ENCODE measurements at regions not wholly inside any gene's neighbourhood (a gene's known extent, or its start where the extent isn't known, plus 50 kb on each side); places are given as distances from the start of the nearest gene placed in this dataset.

- in situ Hi-C loops (cut with HindIII; ENCODE audit: extremely low pct_ligation_motif_present, low pct_unique_long_range_greater_than_20kb): no loop called here
- TF ChIP-seq KAT8 (CRISPR knock-in tag; IDR thresholded peaks at IDR 0.05) (no peak), MAFK (conservative IDR thresholded peaks at IDR 0.05 in 1 of 2, IDR thresholded peaks at IDR 0.05 in 1 of 2; ENCODE audit: low read length in 2 of 2) (0 out of 4 replicates have a peak, but pooled peaks of 1 of the 2 experiments have one; percentile 7), RBM39 (IDR thresholded peaks at IDR 0.05; ENCODE audit: low read depth, low read length, poor library complexity, severe bottlenecking) (no peak)
- ChIA-PET POLR2A (no interaction called here), CTCF (ENCODE audit: low intra/inter-chr PET ratio, low total read pairs) (no interaction called here)
- H3K79me2 ChIP-seq (ENCODE audit: insufficient read depth, low read length): no peaks in the 10 kb centered on the region
- intact Hi-C loops (cut with micrococcal nuclease; ENCODE audit: unreplicated experiment): no loop called here
- no peaks in the 10 kb centered on the region for H3K4me1 ChIP-seq (ENCODE audit: insufficient read depth, low read length)
- no peak for DNase-seq (ENCODE audit: low spot score)
- BruUV-seq (replicated peaks): no TSS peak
- no peak overlapping the region for H3K27ac ChIP-seq (ENCODE audit: extremely low read length, insufficient read depth, low read length)
- no peaks in the 10 kb centered on the region for H3K27me3 ChIP-seq (ENCODE audit: control insufficient read depth in 1 of 2, insufficient read depth in 2 of 2, low read length in 2 of 2)
- no peaks in the 10 kb centered on the region for H4K20me1 ChIP-seq (ENCODE audit: insufficient read depth, low read length)
- FAIRE-seq: no peak
- no peak overlapping the region for H3K4me2 ChIP-seq (ENCODE audit: low read depth, low read length)
- no peak overlapping the region for H2AFZ ChIP-seq (ENCODE audit: low read length)
- no peaks in the 10 kb centered on the region for H3K36me3 ChIP-seq (replicated peaks in 1 of 2; ENCODE audit: control insufficient read depth in 1 of 2, insufficient read depth in 2 of 2, low read length in 2 of 2)
- no peak overlapping the region for H3K4me3 ChIP-seq (replicated peaks in 1 of 3; ENCODE audit: insufficient read depth in 1 of 3, low read depth in 2 of 3, low read length in 3 of 3)
- ATAC-seq: no peak
- no peaks in the 10 kb centered on the region for H3K9me3 ChIP-seq (ENCODE audit: low read length)
- H3K9ac ChIP-seq (ENCODE audit: insufficient read depth, low read depth, low read length): no peak overlapping the region
- WGBS (ENCODE audit: low lambda C conversion rate): 0% methylated on average over 1 of the region's 1 CpG
Measured at GRCh38 chr1:118494998-118495397, 310.0 kb upstream of the SPAG17 start.

- ATAC-seq: no peak
- no peaks in the 10 kb centered on the region for H3K36me3 ChIP-seq (replicated peaks in 1 of 2; ENCODE audit: control insufficient read depth in 1 of 2, insufficient read depth in 2 of 2, low read length in 2 of 2)
- no peak overlapping the region for H3K9ac ChIP-seq (ENCODE audit: insufficient read depth, low read depth, low read length)
- no peaks in the 10 kb centered on the region for H3K27me3 ChIP-seq (ENCODE audit: control insufficient read depth in 1 of 2, insufficient read depth in 2 of 2, low read length in 2 of 2)
- no peak overlapping the region for H3K27ac ChIP-seq (ENCODE audit: extremely low read length, insufficient read depth, low read length)
- WGBS (ENCODE audit: low lambda C conversion rate): 0% methylated on average over 3 of the region's 3 CpGs
- no peaks in the 10 kb centered on the region for H3K9me3 ChIP-seq (ENCODE audit: low read length)
- ChIA-PET CTCF (ENCODE audit: low intra/inter-chr PET ratio, low total read pairs) (no interaction called here), POLR2A (no interaction called here)
- in situ Hi-C loops (cut with HindIII; ENCODE audit: extremely low pct_ligation_motif_present, low pct_unique_long_range_greater_than_20kb) (no loop called here), intact Hi-C loops (cut with micrococcal nuclease; ENCODE audit: unreplicated experiment) (no loop called here)
- H3K79me2 ChIP-seq (ENCODE audit: insufficient read depth, low read length): no peaks in the 10 kb centered on the region
- H4K20me1 ChIP-seq (ENCODE audit: insufficient read depth, low read length): no peaks in the 10 kb centered on the region
- no peak overlapping the region for H3K4me3 ChIP-seq (replicated peaks in 1 of 3; ENCODE audit: insufficient read depth in 1 of 3, low read depth in 2 of 3, low read length in 3 of 3)
- no peak for DNase-seq (ENCODE audit: low spot score)
- FAIRE-seq: no peak
- H3K4me1 ChIP-seq (ENCODE audit: insufficient read depth, low read length): no peaks in the 10 kb centered on the region
- BruUV-seq (replicated peaks): no TSS peak
- H3K4me2 ChIP-seq (ENCODE audit: low read depth, low read length): no peak overlapping the region
- H2AFZ ChIP-seq (ENCODE audit: low read length): no peak overlapping the region
- TF ChIP-seq TARDBP (CRISPR knock-in tag; IDR thresholded peaks at IDR 0.05) (no peak), ZNF879 (CRISPR knock-in tag; IDR thresholded peaks at IDR 0.05) (no peak), ZNF446 (CRISPR knock-in tag; IDR thresholded peaks at IDR 0.05) (no peak), ELF3 (CRISPR knock-in tag; IDR thresholded peaks at IDR 0.05) (no peak), ZNF558 (CRISPR knock-in tag; IDR thresholded peaks at IDR 0.05; ENCODE audit: borderline replicate concordance) (no peak), PLRG1 (conservative IDR thresholded peaks at IDR 0.05) (no peak), CBFB (CRISPR knock-in tag; IDR thresholded peaks at IDR 0.05) (no peak)
- TF ChIP-seq, protein P1, sequence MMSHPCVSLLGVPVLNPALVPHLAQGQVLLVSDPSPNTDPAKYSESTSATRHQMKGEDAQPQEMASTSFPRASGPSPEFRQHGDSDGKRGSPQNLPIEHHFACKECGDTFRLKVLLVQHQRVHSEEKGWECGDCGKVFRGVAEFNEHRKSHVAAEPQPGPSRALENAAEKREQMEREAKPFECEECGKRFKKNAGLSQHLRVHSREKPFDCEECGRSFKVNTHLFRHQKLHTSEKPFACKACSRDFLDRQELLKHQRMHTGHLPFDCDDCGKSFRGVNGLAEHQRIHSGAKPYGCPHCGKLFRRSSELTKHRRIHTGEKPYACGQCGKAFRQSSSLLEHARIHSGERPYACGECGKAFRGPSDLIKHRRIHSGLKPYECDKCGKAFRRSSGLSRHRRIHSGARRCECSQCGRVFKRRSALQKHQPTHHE (CRISPR knock-in tag; IDR thresholded peaks at IDR 0.05; ENCODE audit: borderline replicate concordance): no peak
- TF ChIP-seq, protein P2, sequence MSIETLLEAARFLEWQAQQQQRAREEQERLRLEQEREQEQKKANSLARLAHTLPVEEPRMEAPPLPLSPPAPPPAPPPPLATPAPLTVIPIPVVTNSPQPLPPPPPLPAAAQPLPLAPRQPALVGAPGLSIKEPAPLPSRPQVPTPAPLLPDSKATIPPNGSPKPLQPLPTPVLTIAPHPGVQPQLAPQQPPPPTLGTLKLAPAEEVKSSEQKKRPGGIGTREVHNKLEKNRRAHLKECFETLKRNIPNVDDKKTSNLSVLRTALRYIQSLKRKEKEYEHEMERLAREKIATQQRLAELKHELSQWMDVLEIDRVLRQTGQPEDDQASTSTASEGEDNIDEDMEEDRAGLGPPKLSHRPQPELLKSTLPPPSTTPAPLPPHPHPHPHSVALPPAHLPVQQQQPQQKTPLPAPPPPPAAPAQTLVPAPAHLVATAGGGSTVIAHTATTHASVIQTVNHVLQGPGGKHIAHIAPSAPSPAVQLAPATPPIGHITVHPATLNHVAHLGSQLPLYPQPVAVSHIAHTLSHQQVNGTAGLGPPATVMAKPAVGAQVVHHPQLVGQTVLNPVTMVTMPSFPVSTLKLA (IDR thresholded peaks at IDR 0.05): no peak
Measured at GRCh38 chr1:118488787-118489186, 303.8 kb upstream of the SPAG17 start.
